HCT116 (cell line): ENCODE measurements at regions not wholly inside any gene's neighbourhood (a gene's known extent, or its start where the extent isn't known, plus 50 kb on each side); places are given as distances from the start of the nearest gene placed in this dataset.

Experiments used
- ATAC-seq: fragments of 200-7000 bp; cut with Tn5 transposase; 2 replicates; pipeline ENCODE4 v1.9.1; 2020; ENCODE audit warnings: mild to moderate bottlenecking, moderate library complexity
- BruUV-seq: library from RNA; stranded (reverse); fragments of 400-500 nt; replicated peaks from 2 replicates; lab custom pipeline; 2021; lab: Mats Ljungman, UMichigan
- CTCF ChIA-PET: fragments of 300-600 bp; sonication (Branson Sonifier 250); formaldehyde crosslinking; loops from one replicate; lab custom pipeline; 2021; ENCODE audit warnings: antibody characterized with exemption; lab: Charles Lee
- POLR2A ChIA-PET: fragments of 300-600, 350-600 bp; sonication (Branson Sonifier 250); formaldehyde crosslinking; loops from one replicate; lab custom pipeline; 2021; ENCODE audit warnings: antibody characterized with exemption; lab: Charles Lee
- RAD21 ChIA-PET, 2 experiments: fragments of 300-600 bp; sonication (Branson Sonifier 250); formaldehyde crosslinking; loops; one replicate each; lab custom pipeline; 2023; ENCODE audit warnings: low total read pairs in 2 of 2; ENCODE audit not compliant: uncharacterized antibody in 2 of 2, unreplicated experiment in 2 of 2, low non-redundant PET in 1 of 2; lab: Charles Lee
- DNase-seq: peaks from one replicate; pipeline ENCODE4 v3.0.0-alpha.2; 2010; ENCODE audit warnings: low read depth, low spot score
- H2AFZ ChIP-seq: fragments of 200-600 bp; shearing (Covaris generic), sonication (generic); 2 replicates; pipeline ENCODE4 v1.6.1; 2017; ENCODE audit warnings: low read depth, mixed run types, mixed read lengths, antibody characterized with exemption, low read length; ENCODE audit not compliant: poor library complexity, severe bottlenecking
- H3K27ac ChIP-seq: 2 replicates; pipeline ENCODE4 v1.5.1; 2012; ENCODE audit warnings: low read depth, low read length
- H3K27me3 ChIP-seq: fragments of 200-600 bp; sonication (generic); 2 replicates; pipeline ENCODE4 v1.6.1; 2016; ENCODE audit warnings: mixed run types, low read length, mixed read lengths; ENCODE audit not compliant: insufficient read depth
- H3K36me3 ChIP-seq, 2 experiments: fragments of 200-500 bp in 1 of 2; fragments of 200-600 bp in 1 of 2; sonication (Bioruptor generic) in 1 of 2; sonication (generic) in 1 of 2; 2 replicates each; pipeline versions ENCODE4 v1.5.1 to v1.6.1; 2014 to 2016; ENCODE audit warnings: low read length in 2 of 2, inconsistent platforms in 1 of 2, mixed read lengths in 1 of 2, mixed run types in 1 of 2; ENCODE audit not compliant: insufficient read depth in 2 of 2, control insufficient read depth in 1 of 2
- H3K4me1 ChIP-seq, 2 experiments: fragments of 200-600 bp in 1 of 2; sonication (generic) in 1 of 2; 2 replicates each; pipeline versions ENCODE4 v1.5.1 to v1.6.1; 2012 to 2017; ENCODE audit warnings: low read length in 2 of 2, inconsistent platforms in 1 of 2, mild to moderate bottlenecking in 1 of 2, mixed read lengths in 1 of 2, mixed run types in 1 of 2, moderate library complexity in 1 of 2; ENCODE audit not compliant: insufficient read depth in 2 of 2, control insufficient read depth in 1 of 2
- H3K4me2 ChIP-seq: fragments of 200-600 bp; sonication (generic); 2 replicates; pipeline ENCODE4 v1.6.1; 2017; ENCODE audit warnings: mixed run types, low read length, mixed read lengths
- H3K4me3 ChIP-seq, 2 experiments: fragments of 200-600 bp in 1 of 2; sonication (generic) in 1 of 2; replicated peaks in 1 of 2; 2 replicates each; pipeline ENCODE4 v1.5.1; 2011 to 2016; ENCODE audit warnings: low read length in 2 of 2, control low read depth in 1 of 2, low read depth in 1 of 2, mild to moderate bottlenecking in 1 of 2, mixed read lengths in 1 of 2, mixed run types in 1 of 2
- H3K79me2 ChIP-seq: fragments of 200-600 bp; sonication (generic); 2 replicates; pipeline ENCODE4 v1.6.1; 2017; ENCODE audit warnings: mild to moderate bottlenecking, mixed run types, low read length, moderate library complexity, mixed read lengths; ENCODE audit not compliant: insufficient read depth
- H3K9ac ChIP-seq: fragments of 200-600 bp; sonication (generic); 2 replicates; pipeline ENCODE4 v1.6.1; 2016; ENCODE audit warnings: low read length, mixed read lengths
- H3K9me2 ChIP-seq: fragments of 200-600 bp; sonication (generic), shearing (Covaris generic); 2 replicates; pipeline ENCODE4 v1.6.1; 2017; ENCODE audit warnings: mixed run types, mild to moderate bottlenecking, moderate library complexity; ENCODE audit not compliant: insufficient read depth
- H3K9me3 ChIP-seq, 2 experiments: fragments of 200-500 bp in 1 of 2; fragments of 200-600 bp in 1 of 2; sonication (Bioruptor generic) in 1 of 2; sonication (generic) in 1 of 2; 2 replicates each; pipeline ENCODE4 v1.6.1; 2014 to 2017; ENCODE audit warnings: low read length in 2 of 2, mixed read lengths in 2 of 2, inconsistent platforms in 1 of 2, low read depth in 1 of 2, mild to moderate bottlenecking in 1 of 2, mixed run types in 1 of 2, moderate library complexity in 1 of 2; ENCODE audit not compliant: control insufficient read depth in 1 of 2, insufficient read depth in 1 of 2
- H4K20me1 ChIP-seq: fragments of 200-600 bp; sonication (generic), shearing (Covaris generic); 2 replicates; pipeline ENCODE4 v1.6.1; 2017; ENCODE audit warnings: mixed run types, mild to moderate bottlenecking, moderate library complexity; ENCODE audit not compliant: insufficient read depth
- ATF3 ChIP-seq: IDR thresholded peaks from 2 replicates; pipeline ENCODE4 v1.6.1; 2012
- CBX3 ChIP-seq: IDR thresholded peaks from 2 replicates; pipeline ENCODE4 v1.6.1; 2012; ENCODE audit warnings: low read depth
- ELF1 ChIP-seq: IDR thresholded peaks from 2 replicates; pipeline ENCODE4 v1.6.1; 2012; ENCODE audit warnings: low read depth, borderline replicate concordance
- EZH2phosphoT487 ChIP-seq: fragments of 200-600 bp; IDR thresholded peaks from 2 replicates; pipeline ENCODE4 v1.6.1; 2018; ENCODE audit warnings: antibody characterized with exemption, borderline replicate concordance
- JUND ChIP-seq: IDR thresholded peaks from 2 replicates; pipeline ENCODE4 v1.6.1; 2012
- POLR2A ChIP-seq: IDR thresholded peaks from 2 replicates; pipeline ENCODE4 v1.7.0; 2011; ENCODE audit warnings: borderline replicate concordance; ENCODE audit not compliant: insufficient read depth, insufficient read length; ENCODE audit errors: extremely low read depth
- RAD21 ChIP-seq: IDR thresholded peaks from 2 replicates; pipeline ENCODE4 v1.6.1; 2012; ENCODE audit warnings: low read depth, mild to moderate bottlenecking
- REST ChIP-seq: IDR thresholded peaks from 2 replicates; pipeline ENCODE4 v1.6.1; 2012; ENCODE audit warnings: low read depth
- SP1 ChIP-seq: IDR thresholded peaks from 2 replicates; pipeline ENCODE4 v1.6.1; 2012; ENCODE audit warnings: low read depth
- SRF ChIP-seq: IDR thresholded peaks from 2 replicates; pipeline ENCODE4 v1.6.1; 2012; ENCODE audit warnings: low read depth
- ZFX ChIP-seq: fragments of 450-650 bp; IDR thresholded peaks from 2 replicates; pipeline ENCODE4 v1.6.1; 2017
- intact Hi-C: fragments of 100-400 bp; cut with micrococcal nuclease; formaldehyde crosslinking; loops from 2 replicates; pipeline ENCODE4 v1.10.0; 2022
- TF ChIP-seq, protein P1 (sequence below): IDR thresholded peaks from 2 replicates; pipeline ENCODE4 v1.6.1; 2011; ENCODE audit warnings: mild to moderate bottlenecking, low read length, moderate library complexity; ENCODE audit not compliant: insufficient replicate concordance; ENCODE audit errors: extremely low read depth
- TF ChIP-seq, protein P2 (sequence below), 3 experiments: fragments of 200-600 bp in 1 of 3; sonication (generic) in 1 of 3; IDR thresholded peaks in 2 of 3; conservative IDR thresholded peaks in 1 of 3; 2 replicates each; pipeline ENCODE4 v1.5.1; 2012 to 2017; ENCODE audit warnings: low read depth in 2 of 3, low read length in 2 of 3, antibody characterized with exemption in 1 of 3, borderline replicate concordance in 1 of 3, control low read depth in 1 of 3, mild to moderate bottlenecking in 1 of 3, mixed read lengths in 1 of 3, mixed run types in 1 of 3, moderate library complexity in 1 of 3; ENCODE audit not compliant: insufficient read depth in 1 of 3

- no peak overlapping the region for H3K4me2 ChIP-seq
- H3K9me3 ChIP-seq = no peaks in the 10 kb centered on the region
- no peak overlapping the region for H3K27ac ChIP-seq
- ChIA-PET POLR2A (no interaction called here), RAD21 (no interaction called here), CTCF (interaction anchor here (1.4 to 6.0 kb wide), 2 partner anchors 20 to 130 kb away, joined by 3 to 29 read pairs; no protein-coding TSS in a partner anchor)
- BruUV-seq = no TSS peak
- no peak for TF ChIP-seq JUND
- TF ChIP-seq SP1 = no peak
- ATAC-seq (no peak), DNase-seq (no peak)
- intact Hi-C loops = no loop called here
- H2AFZ ChIP-seq = no peak overlapping the region
- no peaks in the 10 kb centered on the region for H3K36me3 ChIP-seq
- H3K4me1 ChIP-seq = no peaks in the 10 kb centered on the region
- H3K27me3 ChIP-seq = 0 out of 2 replicates have a peak, but pooled peaks cover 7% of the 10 kb centered on the region
- H4K20me1 ChIP-seq = no peaks in the 10 kb centered on the region
- H3K79me2 ChIP-seq = no peaks in the 10 kb centered on the region
- H3K9ac ChIP-seq = no peak overlapping the region
- no peaks in the 10 kb centered on the region for H3K9me2 ChIP-seq
- H3K4me3 ChIP-seq = no peak overlapping the region
Measured at GRCh38 chr17:51455211-51455610, 194.9 kb downstream of the UTP18 start.

DNA sequence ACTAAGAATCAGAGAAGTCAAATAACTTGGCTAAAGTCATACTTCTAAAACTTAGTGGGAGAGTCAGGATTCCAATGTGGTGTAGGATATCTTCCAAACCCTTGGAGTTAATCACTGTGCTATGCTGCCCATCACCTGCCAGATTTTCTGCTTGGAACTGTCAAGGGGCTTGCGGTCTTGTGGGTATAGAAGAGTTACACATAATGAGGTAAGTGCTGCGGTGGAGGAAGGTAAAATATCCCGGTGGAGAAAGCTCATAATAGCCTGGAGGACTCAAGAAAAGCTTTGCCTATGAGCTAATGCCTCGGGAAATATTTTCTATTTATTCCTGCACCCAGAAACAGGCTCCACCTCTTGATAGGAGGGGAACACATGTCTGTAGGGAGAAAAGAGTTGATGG, 195.6 kb downstream of the UTP18 start:
- CTCF ChIA-PET = interaction anchor here (6.0 kb wide), 1 partner anchor 20 kb away, joined by 29 read pairs; no protein-coding TSS in a partner anchor
- TF ChIP-seq ELF1 (no peak), CBX3 (no peak), REST (no peak), ATF3 (no peak), EZH2phosphoT487 (no peak), SRF (no peak), JUND (no peak), RAD21 (no peak), POLR2A (no peak), ZFX (no peak)
- TF ChIP-seq, protein P1, sequence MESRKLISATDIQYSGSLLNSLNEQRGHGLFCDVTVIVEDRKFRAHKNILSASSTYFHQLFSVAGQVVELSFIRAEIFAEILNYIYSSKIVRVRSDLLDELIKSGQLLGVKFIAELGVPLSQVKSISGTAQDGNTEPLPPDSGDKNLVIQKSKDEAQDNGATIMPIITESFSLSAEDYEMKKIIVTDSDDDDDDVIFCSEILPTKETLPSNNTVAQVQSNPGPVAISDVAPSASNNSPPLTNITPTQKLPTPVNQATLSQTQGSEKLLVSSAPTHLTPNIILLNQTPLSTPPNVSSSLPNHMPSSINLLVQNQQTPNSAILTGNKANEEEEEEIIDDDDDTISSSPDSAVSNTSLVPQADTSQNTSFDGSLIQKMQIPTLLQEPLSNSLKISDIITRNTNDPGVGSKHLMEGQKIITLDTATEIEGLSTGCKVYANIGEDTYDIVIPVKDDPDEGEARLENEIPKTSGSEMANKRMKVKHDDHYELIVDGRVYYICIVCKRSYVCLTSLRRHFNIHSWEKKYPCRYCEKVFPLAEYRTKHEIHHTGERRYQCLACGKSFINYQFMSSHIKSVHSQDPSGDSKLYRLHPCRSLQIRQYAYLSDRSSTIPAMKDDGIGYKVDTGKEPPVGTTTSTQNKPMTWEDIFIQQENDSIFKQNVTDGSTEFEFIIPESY = no peak
- TF ChIP-seq, protein P2, sequence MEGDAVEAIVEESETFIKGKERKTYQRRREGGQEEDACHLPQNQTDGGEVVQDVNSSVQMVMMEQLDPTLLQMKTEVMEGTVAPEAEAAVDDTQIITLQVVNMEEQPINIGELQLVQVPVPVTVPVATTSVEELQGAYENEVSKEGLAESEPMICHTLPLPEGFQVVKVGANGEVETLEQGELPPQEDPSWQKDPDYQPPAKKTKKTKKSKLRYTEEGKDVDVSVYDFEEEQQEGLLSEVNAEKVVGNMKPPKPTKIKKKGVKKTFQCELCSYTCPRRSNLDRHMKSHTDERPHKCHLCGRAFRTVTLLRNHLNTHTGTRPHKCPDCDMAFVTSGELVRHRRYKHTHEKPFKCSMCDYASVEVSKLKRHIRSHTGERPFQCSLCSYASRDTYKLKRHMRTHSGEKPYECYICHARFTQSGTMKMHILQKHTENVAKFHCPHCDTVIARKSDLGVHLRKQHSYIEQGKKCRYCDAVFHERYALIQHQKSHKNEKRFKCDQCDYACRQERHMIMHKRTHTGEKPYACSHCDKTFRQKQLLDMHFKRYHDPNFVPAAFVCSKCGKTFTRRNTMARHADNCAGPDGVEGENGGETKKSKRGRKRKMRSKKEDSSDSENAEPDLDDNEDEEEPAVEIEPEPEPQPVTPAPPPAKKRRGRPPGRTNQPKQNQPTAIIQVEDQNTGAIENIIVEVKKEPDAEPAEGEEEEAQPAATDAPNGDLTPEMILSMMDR (IDR thresholded peaks at IDR 0.05 in 2 of 3, conservative IDR thresholded peaks at IDR 0.05 in 1 of 3; ENCODE audit: borderline replicate concordance in 1 of 3, insufficient read depth in 1 of 3, low read depth in 2 of 3, low read length in 2 of 3) = no peak

More for the DNA sequence above, 195.6 kb downstream of the UTP18 start:
- H3K36me3 ChIP-seq = no peaks in the 10 kb centered on the region
- RAD21 ChIA-PET = no interaction called here
- no peak overlapping the region for H3K4me3 ChIP-seq
- BruUV-seq = no TSS peak
- no peak overlapping the region for H2AFZ ChIP-seq
- no peaks in the 10 kb centered on the region for H3K79me2 ChIP-seq
- no peaks in the 10 kb centered on the region for H3K9me2 ChIP-seq
- DNase-seq (no peak), ATAC-seq (no peak)
- H3K4me2 ChIP-seq = no peak overlapping the region
- POLR2A ChIA-PET = no interaction called here
- 0 out of 2 replicates have a peak, but pooled peaks cover 3% of the 10 kb centered on the region for H3K27me3 ChIP-seq
- no peaks in the 10 kb centered on the region for H4K20me1 ChIP-seq
- H3K9me3 ChIP-seq = no peaks in the 10 kb centered on the region
- no peaks in the 10 kb centered on the region for H3K4me1 ChIP-seq
- H3K27ac ChIP-seq = no peak overlapping the region
- H3K9ac ChIP-seq = no peak overlapping the region
- intact Hi-C loops = no loop called here
